ENCODE measurements at regions not wholly inside any gene's neighbourhood (a gene's known extent, or its start where the extent isn't known, plus 50 kb on each side); places are given as distances from the start of the nearest gene placed in this dataset.
"Not testable (repeated sequence)": the region's sequence is repeated elsewhere in the genome, so short reads cannot be mapped to it uniquely, and the experiment has no call there.

- no peak for DNase-seq
Observed at GRCh38 chr2:3899536-3900155, 196.3 kb downstream of the DCDC2C start.

GRCh38 chr2:3902131-3902530 lies 198.8 kb downstream of the DCDC2C start:
- DNase-seq, result no peak

- no peak for DNase-seq
Observed at GRCh38 chr2:3904061-3904460, 200.7 kb downstream of the DCDC2C start.

- not testable (repeated sequence) for DNase-seq
Observed at GRCh38 chr2:3908498-3908897, 205.1 kb downstream of the DCDC2C start.

- DNase-seq, result no peak
Observed at GRCh38 chr2:3911882-3912455, 208.6 kb downstream of the DCDC2C start.

GRCh38 chr2:3913166-3913565 lies 209.8 kb downstream of the DCDC2C start:
- DNase-seq, result no peak

- no peak for DNase-seq
Observed at GRCh38 chr2:3914241-3914640, 210.9 kb downstream of the DCDC2C start.

GRCh38 chr2:3927031-3927430 lies 223.7 kb downstream of the DCDC2C start:
- no peak for DNase-seq

- DNase-seq, result no peak
Observed at GRCh38 chr2:3929374-3929773, 226.0 kb downstream of the DCDC2C start.

- no peak for DNase-seq
Observed at GRCh38 chr2:3930246-3930645, 226.9 kb downstream of the DCDC2C start.

GRCh38 chr2:3940661-3941060 lies 237.3 kb downstream of the DCDC2C start:
- no peak for DNase-seq

- no peak for DNase-seq
Observed at GRCh38 chr2:3942841-3943240, 239.5 kb downstream of the DCDC2C start.

- DNase-seq, result no peak
Observed at GRCh38 chr2:3944071-3944470, 240.7 kb downstream of the DCDC2C start.

GRCh38 chr2:3944841-3945240 lies 241.5 kb downstream of the DCDC2C start:
- DNase-seq, result no peak

- no peak for DNase-seq
Observed at GRCh38 chr2:3948191-3948590, 244.8 kb downstream of the DCDC2C start.

- no peak for DNase-seq
Observed at GRCh38 chr2:3951131-3951954, 248.0 kb downstream of the DCDC2C start.

GRCh38 chr2:3952866-3953516 lies 249.6 kb downstream of the DCDC2C start:
- no peak for DNase-seq

GRCh38 chr2:3954261-3954660 lies 250.9 kb downstream of the DCDC2C start:
- DNase-seq, result no peak

- DNase-seq, result no peak
Observed at GRCh38 chr2:3956406-3956805, 253.0 kb downstream of the DCDC2C start.

- no peak for DNase-seq
Observed at GRCh38 chr2:3956892-3957291, 253.5 kb downstream of the DCDC2C start.

GRCh38 chr2:3958465-3958864 lies 255.1 kb downstream of the DCDC2C start:
- DNase-seq, result no peak

GRCh38 chr2:3958969-3959368 lies 255.6 kb downstream of the DCDC2C start:
- DNase-seq, result no peak

GRCh38 chr2:3959372-3959771 lies 256.0 kb downstream of the DCDC2C start:
- peak; percentile 9 for DNase-seq

GRCh38 chr2:3960106-3960505 lies 256.7 kb downstream of the DCDC2C start:
- DNase-seq, result peak; percentile 11
